Smooth muscle cell (in vitro differentiated cells): ENCODE measurements at regions not wholly inside any gene's neighbourhood (a gene's known extent, or its start where the extent isn't known, plus 50 kb on each side); places are given as distances from the start of the nearest gene placed in this dataset.
"Not testable (repeated sequence)": the region's sequence is repeated elsewhere in the genome, so short reads cannot be mapped to it uniquely, and the experiment has no call there.

Source experiments
- DNase-seq: peaks from one replicate; lab custom pipeline; 2025; ENCODE audit not compliant: unreplicated experiment; lab: John Stamatoyannopoulos, UW
- H2AFZ ChIP-seq: fragments of 200-600 bp; sonication (generic); 2 replicates; pipeline ENCODE4 v1.6.0; 2016; ENCODE audit warnings: antibody characterized with exemption, low read depth, mild to moderate bottlenecking
- H3F3A ChIP-seq: fragments of 200-600 bp; sonication (generic); 2 replicates; pipeline ENCODE4 v1.6.0; 2017; ENCODE audit warnings: antibody characterized with exemption, low read depth
- H3K27ac ChIP-seq: fragments of 200-600 bp; sonication (generic); 2 replicates; pipeline ENCODE4 v1.5.1; 2016; ENCODE audit warnings: low read depth, mild to moderate bottlenecking
- H3K27me3 ChIP-seq: fragments of 200-600 bp; sonication (generic); 2 replicates; pipeline ENCODE4 v1.6.1; 2016; ENCODE audit warnings: low read depth, mild to moderate bottlenecking
- H3K36me3 ChIP-seq: fragments of 200-600 bp; sonication (generic); 2 replicates; pipeline ENCODE4 v1.5.1; 2016; ENCODE audit warnings: low read depth
- H3K4me1 ChIP-seq: fragments of 200-600 bp; sonication (generic); 2 replicates; pipeline ENCODE4 v1.5.1; 2016; ENCODE audit warnings: low read depth
- H3K4me2 ChIP-seq: fragments of 200-600 bp; sonication (generic); 2 replicates; pipeline ENCODE4 v1.6.0; 2016; ENCODE audit warnings: mild to moderate bottlenecking
- H3K4me3 ChIP-seq: fragments of 200-600 bp; sonication (generic); 2 replicates; pipeline ENCODE4 v1.5.1; 2016; ENCODE audit warnings: mild to moderate bottlenecking
- H3K79me2 ChIP-seq: fragments of 200-600 bp; sonication (generic); 2 replicates; pipeline ENCODE4 v1.6.0; 2016; ENCODE audit warnings: low read depth, mild to moderate bottlenecking
- H3K9ac ChIP-seq: fragments of 200-600 bp; sonication (generic); 2 replicates; pipeline ENCODE4 v1.6.0; 2016; ENCODE audit warnings: low read depth
- H3K9me3 ChIP-seq: fragments of 200-600 bp; sonication (generic); replicated peaks from 2 replicates; pipeline ENCODE4 v1.5.1; 2016; ENCODE audit warnings: low read depth
- H4K20me1 ChIP-seq: fragments of 200-600 bp; sonication (generic); 2 replicates; pipeline ENCODE4 v1.6.0; 2016; ENCODE audit warnings: low read depth
- WGBS: methylation state at CpG from one replicate; pipeline ENCODE4 v1.1.7; 2016; ENCODE audit warnings: low lambda C conversion rate; 5-methylcytosine and 5-hydroxymethylcytosine counted together
- TF ChIP-seq, protein P1 (sequence below): fragments of 200-600 bp; sonication (generic); IDR thresholded peaks from 2 replicates; pipeline ENCODE4 v1.5.1; 2017; ENCODE audit warnings: borderline replicate concordance, mild to moderate bottlenecking, antibody characterized with exemption; ENCODE audit not compliant: insufficient read depth, poor library complexity, severe bottlenecking

GRCh38 chr7:125074141-125074540 lies 144.5 kb upstream of the POT1 start:
- no peak for DNase-seq
- WGBS = 77% methylated on average over 3 of the region's 3 CpGs
- Histone ChIP-seq H3K4me3 (no peak overlapping the region), H3K36me3 (no peaks in the 10 kb centered on the region), H3K79me2 (no peaks in the 10 kb centered on the region), H3F3A (no peaks in the 10 kb centered on the region), H3K9ac (no peak overlapping the region), H3K27ac (peak overlapping the region; percentile 52), H2AFZ (no peak overlapping the region), H3K27me3 (no peaks in the 10 kb centered on the region), H3K9me3 (no peaks in the 10 kb centered on the region), H3K4me2 (no peak overlapping the region), H3K4me1 (no peaks in the 10 kb centered on the region), H4K20me1 (no peaks in the 10 kb centered on the region)
- TF ChIP-seq, protein P1, sequence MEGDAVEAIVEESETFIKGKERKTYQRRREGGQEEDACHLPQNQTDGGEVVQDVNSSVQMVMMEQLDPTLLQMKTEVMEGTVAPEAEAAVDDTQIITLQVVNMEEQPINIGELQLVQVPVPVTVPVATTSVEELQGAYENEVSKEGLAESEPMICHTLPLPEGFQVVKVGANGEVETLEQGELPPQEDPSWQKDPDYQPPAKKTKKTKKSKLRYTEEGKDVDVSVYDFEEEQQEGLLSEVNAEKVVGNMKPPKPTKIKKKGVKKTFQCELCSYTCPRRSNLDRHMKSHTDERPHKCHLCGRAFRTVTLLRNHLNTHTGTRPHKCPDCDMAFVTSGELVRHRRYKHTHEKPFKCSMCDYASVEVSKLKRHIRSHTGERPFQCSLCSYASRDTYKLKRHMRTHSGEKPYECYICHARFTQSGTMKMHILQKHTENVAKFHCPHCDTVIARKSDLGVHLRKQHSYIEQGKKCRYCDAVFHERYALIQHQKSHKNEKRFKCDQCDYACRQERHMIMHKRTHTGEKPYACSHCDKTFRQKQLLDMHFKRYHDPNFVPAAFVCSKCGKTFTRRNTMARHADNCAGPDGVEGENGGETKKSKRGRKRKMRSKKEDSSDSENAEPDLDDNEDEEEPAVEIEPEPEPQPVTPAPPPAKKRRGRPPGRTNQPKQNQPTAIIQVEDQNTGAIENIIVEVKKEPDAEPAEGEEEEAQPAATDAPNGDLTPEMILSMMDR = no peak

- peaks cover 10% of the 10 kb centered on the region for H3K4me1 ChIP-seq
- no peak overlapping the region for H3K9ac ChIP-seq
- TF ChIP-seq, protein P1 = no peak
- no peaks in the 10 kb centered on the region for H3K9me3 ChIP-seq
- no peaks in the 10 kb centered on the region for H3K79me2 ChIP-seq
- no peak overlapping the region for H3K4me3 ChIP-seq
- peaks cover 3% of the 10 kb centered on the region for H3F3A ChIP-seq
- H4K20me1 ChIP-seq = no peaks in the 10 kb centered on the region
- H3K36me3 ChIP-seq = no peaks in the 10 kb centered on the region
- H2AFZ ChIP-seq = no peak overlapping the region
- no peaks in the 10 kb centered on the region for H3K27me3 ChIP-seq
- no peak overlapping the region for H3K27ac ChIP-seq
- DNase-seq = no peak
- 82% methylated on average over 1 of the region's 1 CpG for whole genome bisulfite sequencing
- H3K4me2 ChIP-seq = no peak overlapping the region
These were observed 135.9 kb upstream of the POT1 start for GRCh38 chr7:125065546-125065945.

GRCh38 chr7:125065001-125065400 lies 135.4 kb upstream of the POT1 start:
- no peak overlapping the region for H2AFZ ChIP-seq
- H3K27ac ChIP-seq = no peak overlapping the region
- no peaks in the 10 kb centered on the region for H3K27me3 ChIP-seq
- TF ChIP-seq, protein P1 = no peak
- peaks cover 5% of the 10 kb centered on the region for H3F3A ChIP-seq
- no peak overlapping the region for H3K4me3 ChIP-seq
- H4K20me1 ChIP-seq = no peaks in the 10 kb centered on the region
- no peaks in the 10 kb centered on the region for H3K79me2 ChIP-seq
- H3K9me3 ChIP-seq = no peaks in the 10 kb centered on the region
- 96% methylated on average over 1 of the region's 1 CpG for whole genome bisulfite sequencing
- H3K4me2 ChIP-seq = no peak overlapping the region
- no peak for DNase-seq
- H3K36me3 ChIP-seq = no peaks in the 10 kb centered on the region
- no peak overlapping the region for H3K9ac ChIP-seq
- peaks cover 10% of the 10 kb centered on the region for H3K4me1 ChIP-seq

DNA sequence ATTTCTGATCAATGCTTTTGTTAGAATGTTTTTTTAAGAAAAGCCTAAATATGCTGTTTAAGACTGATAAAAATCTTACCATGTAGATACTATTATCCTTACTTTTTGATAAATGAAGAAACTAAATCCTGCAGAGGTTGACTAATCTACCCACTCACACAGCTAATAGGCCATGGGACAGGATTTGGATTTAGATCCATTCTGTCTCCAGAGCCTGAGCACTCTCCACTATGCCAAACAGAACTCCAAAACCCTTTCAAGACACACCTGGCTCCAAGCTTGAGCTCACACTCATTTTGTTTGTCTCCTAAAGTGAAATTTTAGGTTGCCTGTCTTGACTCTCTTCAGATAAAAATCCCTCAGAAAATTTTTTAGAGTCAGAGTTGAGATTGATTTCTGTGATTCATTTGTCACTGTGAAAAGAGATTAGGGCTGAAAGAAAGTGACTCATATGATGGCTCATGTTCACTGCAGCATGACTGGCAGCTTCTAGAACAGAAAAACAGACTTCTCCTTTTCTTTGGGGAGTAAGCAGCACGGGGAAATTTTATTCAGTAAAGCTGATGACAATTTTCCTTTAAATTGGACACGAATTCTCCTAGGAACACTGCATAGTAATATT lies 132.3 kb upstream of the POT1 start:
- no peak overlapping the region for H2AFZ ChIP-seq
- no peaks in the 10 kb centered on the region for H3K9me3 ChIP-seq
- H4K20me1 ChIP-seq = no peaks in the 10 kb centered on the region
- no peak for DNase-seq
- 30% methylated on average over 2 of the region's 2 CpGs for whole genome bisulfite sequencing
- peak overlapping the region; percentile 78 for H3K27ac ChIP-seq
- H3K4me2 ChIP-seq = peak overlapping the region; percentile 64
- H3K79me2 ChIP-seq = no peaks in the 10 kb centered on the region
- no peak overlapping the region for H3K4me3 ChIP-seq
- peaks cover 5% of the 10 kb centered on the region for H3F3A ChIP-seq
- H3K27me3 ChIP-seq = no peaks in the 10 kb centered on the region
- H3K36me3 ChIP-seq = no peaks in the 10 kb centered on the region
- H3K4me1 ChIP-seq = peaks cover 10% of the 10 kb centered on the region
- H3K9ac ChIP-seq = peak overlapping the region; percentile 48
- TF ChIP-seq, protein P1 = no peak

DNA sequence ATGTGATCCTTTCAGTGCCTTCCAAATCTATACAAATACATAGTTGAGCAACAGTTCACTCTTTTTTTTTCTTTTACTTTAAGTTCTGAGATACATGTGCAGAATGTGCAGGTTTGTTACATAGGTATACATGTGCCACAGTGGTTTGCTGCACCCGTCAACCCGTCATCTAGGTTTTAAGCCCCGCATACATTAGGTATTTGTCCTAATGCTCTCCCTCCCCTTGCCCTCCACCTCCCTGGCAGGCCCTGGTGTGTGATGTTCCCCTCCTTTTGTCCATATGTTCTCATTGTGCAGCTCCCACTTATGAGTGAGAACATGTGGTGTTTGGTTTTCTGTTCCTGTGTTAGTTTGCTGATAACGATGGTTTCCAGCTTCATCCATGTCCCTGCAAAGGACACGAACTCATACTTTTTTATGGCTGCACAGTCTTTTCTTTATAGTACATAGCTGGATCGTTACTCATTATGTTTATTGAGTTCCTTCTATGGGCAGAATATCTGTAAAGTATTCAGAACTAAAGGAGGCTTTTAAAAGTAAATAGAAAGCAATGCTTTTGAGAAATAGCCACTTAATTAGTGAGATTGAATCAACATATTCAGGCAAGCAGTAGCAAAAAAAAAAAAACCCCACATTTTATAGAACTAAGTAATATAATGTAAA lies 131.6 kb upstream of the POT1 start:
- not testable (repeated sequence) for H3K79me2 ChIP-seq, H3K36me3 ChIP-seq, H3K4me3 ChIP-seq, H2AFZ ChIP-seq, DNase-seq, H3F3A ChIP-seq, H3K27me3 ChIP-seq, H3K9me3 ChIP-seq, H4K20me1 ChIP-seq
- Histone ChIP-seq H3K4me2 (peak overlapping the region; percentile 64), H3K9ac (peak overlapping the region; percentile 48), H3K4me1 (peaks cover 10% of the 10 kb centered on the region), H3K27ac (peak overlapping the region; percentile 78)
- WGBS = 32% methylated on average over 6 of the region's 6 CpGs
